CD4-positive, alpha-beta memory T cell (primary cell): ENCODE measurements at regions not wholly inside any gene's neighbourhood (a gene's known extent, or its start where the extent isn't known, plus 50 kb on each side); places are given as distances from the start of the nearest gene placed in this dataset.

Experiments
- CTCF ChIA-PET: fragments of 350-600 bp; sonication (Branson Sonifier 250); formaldehyde crosslinking; loops from one replicate; lab custom pipeline; 2021; ENCODE audit warnings: inconsistent platforms; ENCODE audit not compliant: partially characterized antibody; lab: Charles Lee
- POLR2A ChIA-PET: fragments of 350-600 bp; sonication (Branson Sonifier 250); formaldehyde crosslinking; loops from one replicate; lab custom pipeline; 2021; ENCODE audit not compliant: partially characterized antibody; lab: Charles Lee
- DNase-seq, 5 donors: peaks; one replicate each; pipeline versions ENCODE4 v3.0.0 to v3.0.0-alpha.2; 2020 to 2022; ENCODE audit warnings: mixed read lengths in 1 of 5
- H3K27ac ChIP-seq: one replicate; pipeline ENCODE4 v1.7.0; 2013; ENCODE audit warnings: low read depth, low read length
- H3K27me3 ChIP-seq: 2 replicates; pipeline ENCODE4 v1.7.0; 2013; ENCODE audit warnings: mild to moderate bottlenecking, low read length, moderate library complexity; ENCODE audit not compliant: insufficient read depth
- H3K36me3 ChIP-seq: 2 replicates; pipeline ENCODE4 v1.7.0; 2013; ENCODE audit warnings: mild to moderate bottlenecking, low read length, moderate library complexity; ENCODE audit not compliant: insufficient read depth
- H3K4me1 ChIP-seq: 2 replicates; pipeline ENCODE4 v1.7.0; 2013; ENCODE audit warnings: mild to moderate bottlenecking, low read length, moderate library complexity; ENCODE audit not compliant: insufficient read depth
- H3K4me3 ChIP-seq, 2 donors: one replicate each; pipeline ENCODE4 v1.7.0; 2013; ENCODE audit warnings: low read length in 2 of 2, mild to moderate bottlenecking in 1 of 2
- H3K9me3 ChIP-seq, 2 donors: one replicate each; pipeline ENCODE4 v1.7.0; 2013; ENCODE audit warnings: low read length in 2 of 2, control low read depth in 1 of 2; ENCODE audit not compliant: control insufficient read depth in 1 of 2
- H3K27ac Mint-ChIP-seq, 7 donors: one replicate each; pipeline ENCODE4 v1.8.0; 2020 to 2021; ENCODE audit warnings: mixed read lengths in 7 of 7, mild to moderate bottlenecking in 6 of 7, inconsistent platforms in 3 of 7, moderate library complexity in 3 of 7
- H3K27me3 Mint-ChIP-seq, 2 donors: one replicate each; pipeline ENCODE4 v1.8.0; 2020 to 2021; ENCODE audit warnings: mixed read lengths in 2 of 2
- H3K36me3 Mint-ChIP-seq, 2 donors: one replicate each; pipeline ENCODE4 v1.8.0; 2020 to 2021; ENCODE audit warnings: mixed read lengths in 2 of 2, inconsistent platforms in 1 of 2, mild to moderate bottlenecking in 1 of 2
- H3K4me1 Mint-ChIP-seq, 4 donors: one replicate each; pipeline ENCODE4 v1.8.0; 2020 to 2021; ENCODE audit warnings: mixed read lengths in 4 of 4, mild to moderate bottlenecking in 1 of 4
- H3K4me3 Mint-ChIP-seq, 8 donors: one replicate each; pipeline ENCODE4 v1.8.0; 2020 to 2021; ENCODE audit warnings: mixed read lengths in 8 of 8, mild to moderate bottlenecking in 7 of 8, moderate library complexity in 6 of 8, inconsistent platforms in 3 of 8
- H3K9me3 Mint-ChIP-seq, 8 donors: one replicate each; pipeline ENCODE4 v1.8.0; 2020 to 2021; ENCODE audit warnings: mixed read lengths in 8 of 8, mild to moderate bottlenecking in 5 of 8, inconsistent platforms in 3 of 8, moderate library complexity in 1 of 8
- intact Hi-C: fragments of 100-400 bp; cut with micrococcal nuclease; formaldehyde crosslinking; loops from one replicate; pipeline ENCODE4 v1.15.1; 2023

- H3K36me3 ChIP-seq = no peaks in the 10 kb centered on the region
- Mint-ChIP-seq H3K36me3 (no peaks in the 10 kb centered on the region), H3K4me1 (no peaks in the 10 kb centered on the region), H3K9me3 (peaks cover 0 to 10% (median 2%) of the 10 kb centered on the region in 8 donors), H3K27ac (no peak overlapping the region), H3K27me3 (peaks cover 0 to 2% of the 10 kb centered on the region in 2 donors), H3K4me3 (no peak overlapping the region)
- ChIA-PET POLR2A (no interaction called here), CTCF (no interaction called here)
- no peak overlapping the region for H3K4me3 ChIP-seq
- H3K4me1 ChIP-seq = no peaks in the 10 kb centered on the region
- no peaks in the 10 kb centered on the region for H3K9me3 ChIP-seq
- intact Hi-C loops = no loop called here
- H3K27ac ChIP-seq = no peak overlapping the region
- no peak for DNase-seq
- no peaks in the 10 kb centered on the region for H3K27me3 ChIP-seq
These were observed 425.1 kb downstream of the GBA3 start for GRCh38 chr4:23117826-23118225.

- Histone ChIP-seq H3K9me3 (no peaks in the 10 kb centered on the region), H3K4me3 (no peak overlapping the region), H3K4me1 (no peaks in the 10 kb centered on the region), H3K27ac (no peak overlapping the region), H3K36me3 (no peaks in the 10 kb centered on the region), H3K27me3 (no peaks in the 10 kb centered on the region)
- POLR2A ChIA-PET = no interaction called here
- Mint-ChIP-seq H3K4me3 (no peak overlapping the region), H3K9me3 (peaks cover 0 to 12% (median 3%) of the 10 kb centered on the region in 8 donors), H3K27me3 (peaks cover 0 to 2% of the 10 kb centered on the region in 2 donors), H3K36me3 (no peaks in the 10 kb centered on the region), H3K4me1 (no peaks in the 10 kb centered on the region), H3K27ac (no peak overlapping the region)
- intact Hi-C loops = no loop called here
- no peak for DNase-seq
- CTCF ChIA-PET = no interaction called here
These were observed 421.8 kb downstream of the GBA3 start for GRCh38 chr4:23114538-23114937.

GRCh38 chr4:23113104-23113503 is 420.4 kb downstream of the GBA3 start:
- H3K27ac Mint-ChIP-seq = no peak overlapping the region
- no peaks in the 10 kb centered on the region for H3K36me3 Mint-ChIP-seq
- no peak overlapping the region for H3K4me3 Mint-ChIP-seq
- H3K4me3 ChIP-seq = no peak overlapping the region
- H3K36me3 ChIP-seq = no peaks in the 10 kb centered on the region
- intact Hi-C loops = no loop called here
- H3K4me1 ChIP-seq = no peaks in the 10 kb centered on the region
- H3K9me3 Mint-ChIP-seq = peaks cover 0 to 12% (median 3%) of the 10 kb centered on the region in 8 donors
- ChIA-PET CTCF (no interaction called here), POLR2A (no interaction called here)
- H3K4me1 Mint-ChIP-seq = no peaks in the 10 kb centered on the region
- no peaks in the 10 kb centered on the region for H3K9me3 ChIP-seq
- no peak overlapping the region for H3K27ac ChIP-seq
- peaks cover 0 to 2% of the 10 kb centered on the region in 2 donors for H3K27me3 Mint-ChIP-seq
- H3K27me3 ChIP-seq = no peaks in the 10 kb centered on the region
- DNase-seq = no peak

- ChIA-PET POLR2A (no interaction called here), CTCF (no interaction called here)
- no peak overlapping the region for H3K27ac Mint-ChIP-seq
These were observed 413.8 kb downstream of the GBA3 start for GRCh38 chr4:23106516-23106915.

GRCh38 chr4:23105759-23106370 is 413.1 kb downstream of the GBA3 start:
- no peaks in the 10 kb centered on the region for H3K4me1 ChIP-seq
- ChIA-PET CTCF (no interaction called here), POLR2A (no interaction called here)
- Mint-ChIP-seq H3K4me1 (no peaks in the 10 kb centered on the region), H3K36me3 (no peaks in the 10 kb centered on the region), H3K27ac (no peak overlapping the region), H3K27me3 (no peaks in the 10 kb centered on the region), H3K4me3 (no peak overlapping the region), H3K9me3 (peaks cover 0 to 15% (median 3%) of the 10 kb centered on the region in 8 donors)
- H3K27me3 ChIP-seq = no peaks in the 10 kb centered on the region
- no peak overlapping the region for H3K27ac ChIP-seq
- H3K36me3 ChIP-seq = no peaks in the 10 kb centered on the region
- intact Hi-C loops = no loop called here
- no peak for DNase-seq
- no peak overlapping the region for H3K4me3 ChIP-seq
- no peaks in the 10 kb centered on the region for H3K9me3 ChIP-seq

More at GRCh38 chr4:23106516-23106915, 413.8 kb downstream of the GBA3 start:
- no peaks in the 10 kb centered on the region for H3K9me3 ChIP-seq
- no peaks in the 10 kb centered on the region for H3K4me1 Mint-ChIP-seq
- no peaks in the 10 kb centered on the region for H3K36me3 Mint-ChIP-seq
- H3K27me3 ChIP-seq = no peaks in the 10 kb centered on the region
- H3K4me1 ChIP-seq = no peaks in the 10 kb centered on the region
- H3K4me3 Mint-ChIP-seq = no peak overlapping the region
- no peaks in the 10 kb centered on the region for H3K36me3 ChIP-seq
- H3K4me3 ChIP-seq = no peak overlapping the region
- H3K27me3 Mint-ChIP-seq = no peaks in the 10 kb centered on the region
- intact Hi-C loops = no loop called here
- DNase-seq = no peak
- peaks cover 0 to 13% (median 3%) of the 10 kb centered on the region in 8 donors for H3K9me3 Mint-ChIP-seq
- H3K27ac ChIP-seq = no peak overlapping the region

GRCh38 chr4:23097251-23097650 is 404.5 kb downstream of the GBA3 start:
- Mint-ChIP-seq H3K27me3 (no peaks in the 10 kb centered on the region), H3K4me3 (no peak overlapping the region), H3K27ac (no peak overlapping the region), H3K9me3 (peaks cover 0 to 11% (median 6%) of the 10 kb centered on the region in 8 donors), H3K4me1 (no peaks in the 10 kb centered on the region), H3K36me3 (no peaks in the 10 kb centered on the region)
- Histone ChIP-seq H3K4me1 (no peaks in the 10 kb centered on the region), H3K27me3 (no peaks in the 10 kb centered on the region), H3K4me3 (no peak overlapping the region), H3K36me3 (no peaks in the 10 kb centered on the region), H3K27ac (no peak overlapping the region), H3K9me3 (no peaks in the 10 kb centered on the region)
- ChIA-PET POLR2A (no interaction called here), CTCF (no interaction called here)
- intact Hi-C loops = no loop called here
- no peak for DNase-seq

- H3K4me3 ChIP-seq = no peak overlapping the region
- Mint-ChIP-seq H3K4me1 (no peaks in the 10 kb centered on the region), H3K27me3 (no peaks in the 10 kb centered on the region), H3K9me3 (peaks cover 0 to 9% (median 6%) of the 10 kb centered on the region in 8 donors), H3K4me3 (no peak overlapping the region), H3K36me3 (no peaks in the 10 kb centered on the region), H3K27ac (no peak overlapping the region)
- intact Hi-C loops = no loop called here
- no peak overlapping the region for H3K27ac ChIP-seq
- ChIA-PET CTCF (no interaction called here), POLR2A (no interaction called here)
- no peak for DNase-seq
- H3K9me3 ChIP-seq = no peaks in the 10 kb centered on the region
- H3K4me1 ChIP-seq = no peaks in the 10 kb centered on the region
- H3K27me3 ChIP-seq = no peaks in the 10 kb centered on the region
- no peaks in the 10 kb centered on the region for H3K36me3 ChIP-seq
These were observed 399.0 kb downstream of the GBA3 start for GRCh38 chr4:23091711-23092110.

- no peak overlapping the region for H3K27ac Mint-ChIP-seq
- H3K9me3 Mint-ChIP-seq = peaks cover 4 to 20% (median 16%) of the 10 kb centered on the region in 8 donors
- ChIA-PET CTCF (no interaction called here), POLR2A (no interaction called here)
- Histone ChIP-seq H3K4me1 (no peaks in the 10 kb centered on the region), H3K4me3 (no peak overlapping the region), H3K36me3 (no peaks in the 10 kb centered on the region), H3K9me3 (no peaks in the 10 kb centered on the region), H3K27ac (no peak overlapping the region), H3K27me3 (no peaks in the 10 kb centered on the region)
- no peaks in the 10 kb centered on the region for H3K27me3 Mint-ChIP-seq
- H3K4me3 Mint-ChIP-seq = no peak overlapping the region
- DNase-seq = no peak
- intact Hi-C loops = no loop called here
- H3K4me1 Mint-ChIP-seq = no peaks in the 10 kb centered on the region
- H3K36me3 Mint-ChIP-seq = no peaks in the 10 kb centered on the region
These were observed 392.5 kb downstream of the GBA3 start for GRCh38 chr4:23085249-23085568.
